ENCODE measurements at regions not wholly inside any gene's neighbourhood (a gene's known extent, or its start where the extent isn't known, plus 50 kb on each side); places are given as distances from the start of the nearest gene placed in this dataset.

GRCh38 chr11:71336996-71337754, 84.8 kb upstream of the SHANK2 start:
- Histone ChIP-seq H3K36me3 (ENCODE audit: control insufficient read depth, insufficient read depth, low read length) (no peaks in the 10 kb centered on the region), H3K4me1 (ENCODE audit: control insufficient read depth, insufficient read depth, low read length) (no peaks in the 10 kb centered on the region), H3K9me3 (ENCODE audit: control insufficient read depth, insufficient read depth, low read length) (peaks cover 22% of the 10 kb centered on the region), H3K4me3 (ENCODE audit: low read length) (no peak overlapping the region), H3K27ac (ENCODE audit: low read length) (no peak overlapping the region), H3K27me3 (ENCODE audit: control insufficient read depth, insufficient read depth, low read length) (no peaks in the 10 kb centered on the region)
- DNase-seq (no peak), ATAC-seq (no peak)
- Mint-ChIP-seq H3K27ac (no peak overlapping the region), H3K36me3 (no peaks in the 10 kb centered on the region), H3K9me3 (peaks cover 0 to 3% of the 10 kb centered on the region in 2 donors), H3K4me3 (no peak overlapping the region), H3K4me1 (no peaks in the 10 kb centered on the region), H3K27me3 (ENCODE audit: low read depth in 2 of 2) (peaks cover 11 to 20% of the 10 kb centered on the region in 2 donors)
- intact Hi-C loops (cut with micrococcal nuclease): no loop called here
- 76% methylated on average over 10 of the region's 12 CpGs for WGBS (ENCODE audit: insufficient coverage)
- no peak for TF ChIP-seq CTCF (IDR thresholded peaks at IDR 0.05)

GRCh38 chr11:71336176-71336995, 84.0 kb upstream of the SHANK2 start:
- Mint-ChIP-seq H3K9me3 (peaks cover 0 to 3% of the 10 kb centered on the region in 2 donors), H3K27ac (no peak overlapping the region), H3K4me1 (no peaks in the 10 kb centered on the region), H3K36me3 (no peaks in the 10 kb centered on the region), H3K4me3 (no peak overlapping the region), H3K27me3 (ENCODE audit: low read depth in 2 of 2) (peaks cover 5 to 13% of the 10 kb centered on the region in 2 donors)
- WGBS (ENCODE audit: insufficient coverage): 91% methylated on average over 9 of the region's 9 CpGs
- Histone ChIP-seq H3K9me3 (ENCODE audit: control insufficient read depth, insufficient read depth, low read length) (peaks cover 22% of the 10 kb centered on the region), H3K4me3 (ENCODE audit: low read length) (no peak overlapping the region), H3K36me3 (ENCODE audit: control insufficient read depth, insufficient read depth, low read length) (no peaks in the 10 kb centered on the region), H3K27me3 (ENCODE audit: control insufficient read depth, insufficient read depth, low read length) (no peaks in the 10 kb centered on the region), H3K4me1 (ENCODE audit: control insufficient read depth, insufficient read depth, low read length) (no peaks in the 10 kb centered on the region), H3K27ac (ENCODE audit: low read length) (no peak overlapping the region)
- no peak for ATAC-seq
- TF ChIP-seq CTCF (IDR thresholded peaks at IDR 0.05): no peak
- no peak for DNase-seq
- intact Hi-C loops (cut with micrococcal nuclease): no loop called here

GRCh38 chr11:71335371-71335770, 83.0 kb upstream of the SHANK2 start:
- Histone ChIP-seq H3K27me3 (ENCODE audit: control insufficient read depth, insufficient read depth, low read length) (no peaks in the 10 kb centered on the region), H3K36me3 (ENCODE audit: control insufficient read depth, insufficient read depth, low read length) (no peaks in the 10 kb centered on the region), H3K4me1 (ENCODE audit: control insufficient read depth, insufficient read depth, low read length) (no peaks in the 10 kb centered on the region), H3K9me3 (ENCODE audit: control insufficient read depth, insufficient read depth, low read length) (peaks cover 22% of the 10 kb centered on the region), H3K4me3 (ENCODE audit: low read length) (no peak overlapping the region), H3K27ac (ENCODE audit: low read length) (no peak overlapping the region)
- WGBS (ENCODE audit: insufficient coverage): 91% methylated on average over 1 of the region's 1 CpG
- Mint-ChIP-seq H3K4me3 (no peak overlapping the region), H3K36me3 (no peaks in the 10 kb centered on the region), H3K27me3 (ENCODE audit: low read depth in 2 of 2) (peaks cover under 1 to 13% of the 10 kb centered on the region in 2 donors), H3K9me3 (peaks cover 0 to 3% of the 10 kb centered on the region in 2 donors), H3K4me1 (no peaks in the 10 kb centered on the region), H3K27ac (no peak overlapping the region)
- intact Hi-C loops (cut with micrococcal nuclease): no loop called here
- TF ChIP-seq CTCF (IDR thresholded peaks at IDR 0.05): no peak
- DNase-seq (no peak), ATAC-seq (no peak)

All from natural killer cell (primary cell).